ENCODE measurements at regions not wholly inside any gene's neighbourhood (a gene's known extent, or its start where the extent isn't known, plus 50 kb on each side); places are given as distances from the start of the nearest gene placed in this dataset.

DNA sequence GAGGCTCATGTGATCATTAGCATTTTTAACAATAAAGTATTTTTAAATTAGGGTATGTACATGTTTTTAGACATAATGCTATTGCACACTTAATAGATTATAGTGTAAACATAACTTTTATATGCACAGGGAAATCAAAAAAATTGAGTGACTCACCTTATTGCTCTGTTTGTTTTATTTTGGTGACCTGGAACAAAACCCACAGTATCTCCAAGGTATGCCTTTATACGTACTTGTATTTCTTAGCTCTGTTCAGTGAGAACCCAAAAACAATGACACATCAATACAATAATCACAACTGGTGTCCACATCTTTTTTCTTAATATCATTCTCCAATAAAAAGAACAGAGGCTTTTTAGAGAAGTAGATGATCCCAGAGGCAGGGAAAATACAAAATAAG, 112.2 kb downstream of the CYB561 start:
- ATAC-seq (no peak), FAIRE-seq (no peak), DNase-seq (no peak)
- Histone ChIP-seq H3K27ac (no peak overlapping the region), H3K4me1 (no peaks in the 10 kb centered on the region), H3K27me3 (no peaks in the 10 kb centered on the region), H3K9me3 (no peaks in the 10 kb centered on the region), H3K36me3 (no peaks in the 10 kb centered on the region), H3K4me3 (no peak overlapping the region)
- intact Hi-C loops (cut with DNase I), result no loop called here
- no peak for TF ChIP-seq CTCF (IDR thresholded peaks at IDR 0.05)
- WGBS, 2 donors, result 78 to 86% methylated on average over 1 of the region's 1 CpG

- no peaks in the 10 kb centered on the region for H3K27me3 ChIP-seq
- no peaks in the 10 kb centered on the region for H3K9me3 ChIP-seq
- ATAC-seq (no peak), DNase-seq (no peak), FAIRE-seq (no peak)
- intact Hi-C loops (cut with DNase I), result no loop called here
- no peaks in the 10 kb centered on the region for H3K36me3 ChIP-seq
- WGBS, 2 donors, result 85 to 88% methylated on average over 1 of the region's 1 CpG
- H3K4me3 ChIP-seq, result no peak overlapping the region
- TF ChIP-seq CTCF (IDR thresholded peaks at IDR 0.05), result no peak
- no peak overlapping the region for H3K27ac ChIP-seq
- H3K4me1 ChIP-seq, result no peaks in the 10 kb centered on the region
These were observed 110.3 kb downstream of the CYB561 start for GRCh38 chr17:63335831-63336230.

DNA sequence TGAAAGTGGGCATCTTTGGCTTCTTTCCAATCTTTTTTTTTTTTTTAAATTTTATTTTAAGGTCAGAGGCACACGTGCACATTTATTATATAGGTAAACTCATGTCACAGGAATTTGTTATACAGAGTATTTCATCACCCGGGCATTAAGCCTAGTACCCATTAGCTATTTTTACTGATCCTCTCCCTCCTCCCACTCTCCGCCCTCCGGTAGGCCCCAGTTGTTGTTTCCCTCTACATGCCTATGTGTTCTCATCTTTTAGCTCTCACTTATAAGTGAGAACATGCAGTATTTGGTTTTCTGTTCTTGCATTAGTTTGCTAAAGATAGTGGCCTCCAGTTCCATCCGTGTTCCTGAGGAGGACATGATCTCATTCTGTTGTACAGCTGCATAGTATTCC, 108.5 kb downstream of the CYB561 start:
- no peak overlapping the region for H3K27ac ChIP-seq
- no peaks in the 10 kb centered on the region for H3K9me3 ChIP-seq
- no peak for DNase-seq
- intact Hi-C loops (cut with DNase I), result no loop called here
- no peaks in the 10 kb centered on the region for H3K4me1 ChIP-seq
- H3K27me3 ChIP-seq, result no peaks in the 10 kb centered on the region
- H3K36me3 ChIP-seq, result no peaks in the 10 kb centered on the region
- FAIRE-seq, result no peak
- WGBS, 2 donors, result 88 to 92% methylated on average over 5 of the region's 5 CpGs
- TF ChIP-seq CTCF (IDR thresholded peaks at IDR 0.05), result no peak
- no peak overlapping the region for H3K4me3 ChIP-seq
- no peak for ATAC-seq

DNA sequence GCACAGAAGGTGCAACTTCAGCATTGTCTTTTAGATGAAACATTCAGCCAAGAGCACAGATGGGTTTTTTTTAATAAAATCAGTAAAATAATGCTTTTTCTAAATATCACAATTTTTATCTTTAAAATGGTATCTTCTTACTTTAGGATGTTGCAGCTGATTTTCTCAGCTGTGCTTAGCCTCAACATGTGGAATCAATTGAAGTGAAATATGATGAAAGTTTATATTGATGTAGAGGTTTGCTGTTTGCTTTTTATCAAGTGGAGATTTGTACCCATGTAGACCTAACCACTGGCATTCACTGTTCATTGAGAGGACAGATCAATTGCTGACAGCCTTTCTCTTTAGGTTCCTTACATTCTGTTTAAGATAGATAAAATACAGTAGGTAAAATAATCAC, 107.8 kb downstream of the CYB561 start:
- Histone ChIP-seq H3K27me3 (no peaks in the 10 kb centered on the region), H3K27ac (no peak overlapping the region), H3K9me3 (no peaks in the 10 kb centered on the region), H3K4me3 (no peak overlapping the region), H3K4me1 (no peaks in the 10 kb centered on the region), H3K36me3 (no peaks in the 10 kb centered on the region)
- FAIRE-seq (no peak), ATAC-seq (no peak), DNase-seq (no peak)
- intact Hi-C loops (cut with DNase I), result no loop called here
- no peak for TF ChIP-seq CTCF (IDR thresholded peaks at IDR 0.05)

- Histone ChIP-seq H3K4me1 (no peaks in the 10 kb centered on the region), H3K36me3 (no peaks in the 10 kb centered on the region), H3K4me3 (no peak overlapping the region), H3K27me3 (no peaks in the 10 kb centered on the region), H3K9me3 (no peaks in the 10 kb centered on the region), H3K27ac (no peak overlapping the region)
- no peak for ATAC-seq
- TF ChIP-seq CTCF (IDR thresholded peaks at IDR 0.05), result no peak
- WGBS, 2 donors, result 87 to 91% methylated on average over 3 of the region's 3 CpGs
- DNase-seq, result no peak
- intact Hi-C loops (cut with DNase I), result no loop called here
- FAIRE-seq, result no peak
These were observed 104.8 kb downstream of the CYB561 start for GRCh38 chr17:63341276-63341675.
